Endothelial cell of umbilical vein (primary cell): ENCODE measurements at regions not wholly inside any gene's neighbourhood (a gene's known extent, or its start where the extent isn't known, plus 50 kb on each side); places are given as distances from the start of the nearest gene placed in this dataset.

Experiments
- CTCF ChIP-seq, 2 donors: IDR thresholded peaks; 1 replicate in 1 of 2; 2 replicates in 1 of 2; pipeline ENCODE4 v1.5.1; 2011; ENCODE audit warnings: low read length in 2 of 2, mild to moderate bottlenecking in 2 of 2, moderate library complexity in 2 of 2, control low read depth in 1 of 2, inconsistent platforms in 1 of 2, low read depth in 1 of 2; ENCODE audit not compliant: insufficient read depth in 1 of 2; ENCODE audit errors: extremely low read depth in 1 of 2
- EZH2 ChIP-seq: IDR thresholded peaks from 2 replicates; pipeline ENCODE4 v1.6.1; 2012; ENCODE audit warnings: borderline replicate concordance, low read depth, mild to moderate bottlenecking, moderate library complexity, low read length, inconsistent platforms; ENCODE audit not compliant: severe bottlenecking
- FOS ChIP-seq: IDR thresholded peaks from 2 replicates; pipeline ENCODE4 v1.6.1; 2011; ENCODE audit warnings: mild to moderate bottlenecking, low read length, moderate library complexity, borderline replicate concordance; ENCODE audit not compliant: insufficient read depth
- MYC ChIP-seq: IDR thresholded peaks from one replicate; pipeline ENCODE4 v1.6.1; 2011; ENCODE audit warnings: mild to moderate bottlenecking, low read depth, low read length

GRCh38 chr20:18916886-18917750 is 103.5 kb downstream of the SCP2D1 start:
- TF ChIP-seq EZH2 (no peak), MYC (no peak), FOS (no peak), CTCF (IDR thresholded peaks at IDR 0.05; ENCODE audit: extremely low read depth in 1 of 2, insufficient read depth in 1 of 2, low read depth in 1 of 2, low read length in 2 of 2) (no peak)
